Endothelial cell of umbilical vein (primary cell): ENCODE measurements at regions not wholly inside any gene's neighbourhood (a gene's known extent, or its start where the extent isn't known, plus 50 kb on each side); places are given as distances from the start of the nearest gene placed in this dataset.

Experiments used
- BruUV-seq: library from RNA; stranded (reverse); fragments of 400-500 nt; replicated peaks from 2 replicates; lab custom pipeline; 2021; lab: Mats Ljungman, UMichigan
- CTCF ChIA-PET: fragments of 300-600, 350-600 bp; sonication (Branson Sonifier 250); formaldehyde crosslinking; loops from one replicate; lab custom pipeline; 2021; ENCODE audit warnings: antibody characterized with exemption, inconsistent platforms; lab: Charles Lee
- POLR2A ChIA-PET: fragments of 300-600, 350-600 bp; sonication (Branson Sonifier 250); formaldehyde crosslinking; loops from one replicate; lab custom pipeline; 2021; ENCODE audit warnings: antibody characterized with exemption, inconsistent platforms; lab: Charles Lee
- DNase-seq: peaks from one replicate; pipeline ENCODE4 v3.0.0-alpha.2; 2011; ENCODE audit warnings: low read depth, low spot score
- FAIRE-seq: peaks from 2 replicates; lab custom pipeline; 2011; peaks lifted over from hg19 to GRCh38; lab: Jason Lieb, UNC
- H2AFZ ChIP-seq: 2 replicates; pipeline ENCODE4 v1.6.0; 2012; ENCODE audit warnings: low read depth, low read length, control low read depth, inconsistent platforms
- H3K27ac ChIP-seq: 2 replicates; pipeline ENCODE4 v1.5.1; 2011; ENCODE audit warnings: low read depth, mild to moderate bottlenecking, control low read depth, low read length, moderate library complexity; ENCODE audit not compliant: insufficient read depth
- H3K27me3 ChIP-seq, 2 experiments: 2 replicates each; pipeline versions ENCODE4 v1.6.0 to v1.6.1; 2011; ENCODE audit warnings: low read length in 2 of 2, mixed read lengths in 1 of 2; ENCODE audit not compliant: control insufficient read depth in 2 of 2, insufficient read depth in 2 of 2
- H3K36me3 ChIP-seq, 2 experiments: 2 replicates in 1 of 2; 3 replicates in 1 of 2; pipeline ENCODE4 v1.5.1; 2011; ENCODE audit warnings: low read length in 2 of 2, mild to moderate bottlenecking in 1 of 2, moderate library complexity in 1 of 2; ENCODE audit not compliant: control insufficient read depth in 2 of 2, insufficient read depth in 2 of 2; ENCODE audit errors: extremely low read depth in 1 of 2
- H3K4me1 ChIP-seq: 3 replicates; pipeline ENCODE4 v1.5.1; 2011; ENCODE audit warnings: mild to moderate bottlenecking, low read length; ENCODE audit not compliant: control insufficient read depth, insufficient read depth; ENCODE audit errors: extremely low read depth
- H3K4me2 ChIP-seq: 2 replicates; pipeline ENCODE4 v1.6.1; 2011; ENCODE audit warnings: low read length, control low read depth, mixed read lengths; ENCODE audit not compliant: insufficient read depth
- H3K4me3 ChIP-seq, 3 experiments: fragments of 200-600 bp in 1 of 3; sonication (generic), shearing (Covaris generic) in 1 of 3; replicated peaks in 1 of 3; 2 replicates each; pipeline ENCODE4 v1.5.1; 2011 to 2016; ENCODE audit warnings: control low read depth in 3 of 3, low read length in 3 of 3, mild to moderate bottlenecking in 2 of 3, inconsistent platforms in 1 of 3, low read depth in 1 of 3, moderate library complexity in 1 of 3; ENCODE audit not compliant: insufficient read depth in 1 of 3
- H3K79me2 ChIP-seq: 2 replicates; pipeline ENCODE4 v1.6.0; 2012; ENCODE audit warnings: low read length, inconsistent platforms; ENCODE audit not compliant: control insufficient read depth, insufficient read depth
- H3K9ac ChIP-seq: replicated peaks from 2 replicates; pipeline ENCODE3; 2011; ENCODE audit warnings: low read length, control low read depth; ENCODE audit not compliant: insufficient read depth; ENCODE audit errors: extremely low read depth
- H3K9me1 ChIP-seq: replicated peaks from 3 replicates; pipeline ENCODE4 v1.6.0; 2011; ENCODE audit warnings: mild to moderate bottlenecking, low read length; ENCODE audit not compliant: control insufficient read depth, insufficient read depth; ENCODE audit errors: extremely low read depth
- H3K9me3 ChIP-seq: replicated peaks from 2 replicates; pipeline ENCODE4 v1.5.1; 2012; ENCODE audit warnings: low read length, inconsistent platforms; ENCODE audit not compliant: control insufficient read depth, insufficient read depth
- H4K20me1 ChIP-seq: replicated peaks from 2 replicates; pipeline ENCODE3; 2011; ENCODE audit warnings: mild to moderate bottlenecking, low read length; ENCODE audit not compliant: control insufficient read depth, insufficient read depth; ENCODE audit errors: extremely low read depth
- EZH2 ChIP-seq: IDR thresholded peaks from 2 replicates; pipeline ENCODE4 v1.6.1; 2012; ENCODE audit warnings: borderline replicate concordance, low read depth, mild to moderate bottlenecking, moderate library complexity, low read length, inconsistent platforms; ENCODE audit not compliant: severe bottlenecking
- FOS ChIP-seq: IDR thresholded peaks from 2 replicates; pipeline ENCODE4 v1.6.1; 2011; ENCODE audit warnings: mild to moderate bottlenecking, low read length, moderate library complexity, borderline replicate concordance; ENCODE audit not compliant: insufficient read depth
- GATA2 ChIP-seq: IDR thresholded peaks from 2 replicates; pipeline ENCODE4 v1.7.0; 2011; ENCODE audit warnings: low read depth, mild to moderate bottlenecking, moderate library complexity, mixed read lengths, low read length; ENCODE audit not compliant: insufficient read length, insufficient read depth
- JUN ChIP-seq: IDR thresholded peaks from 2 replicates; pipeline ENCODE4 v1.6.1; 2011; ENCODE audit warnings: borderline replicate concordance, low read depth; ENCODE audit not compliant: insufficient read length, insufficient read depth
- MAX ChIP-seq: IDR thresholded peaks from 2 replicates; pipeline ENCODE4 v1.6.1; 2011; ENCODE audit not compliant: insufficient read depth, insufficient read length
- MYC ChIP-seq: IDR thresholded peaks from one replicate; pipeline ENCODE4 v1.6.1; 2011; ENCODE audit warnings: mild to moderate bottlenecking, low read depth, low read length
- POLR2A ChIP-seq: IDR thresholded peaks from 2 replicates; pipeline ENCODE4 v1.6.1; 2012; ENCODE audit warnings: low read depth, mild to moderate bottlenecking, control low read depth, low read length
- POLR2AphosphoS5 ChIP-seq: IDR thresholded peaks from 2 replicates; pipeline ENCODE4 v1.6.1; 2012; ENCODE audit warnings: low read depth, mild to moderate bottlenecking, control low read depth, low read length, moderate library complexity; ENCODE audit not compliant: insufficient read depth
- dilution Hi-C: fragments of 300-500 bp; cut with MboI; formaldehyde crosslinking; loops from one replicate; pipeline ENCODE4 v1.15.0; 2019; ENCODE audit warnings: low sequenced_read_pairs; ENCODE audit not compliant: extremely low pct_ligation_motif_present
- intact Hi-C: fragments of 100-400 bp; cut with micrococcal nuclease; formaldehyde crosslinking; loops from one replicate; pipeline ENCODE4 v1.10.0; 2022
- TF ChIP-seq, protein P1 (sequence below), 2 donors: IDR thresholded peaks; 1 replicate in 1 of 2; 2 replicates in 1 of 2; pipeline ENCODE4 v1.5.1; 2011; ENCODE audit warnings: low read length in 2 of 2, mild to moderate bottlenecking in 2 of 2, moderate library complexity in 2 of 2, control low read depth in 1 of 2, inconsistent platforms in 1 of 2, low read depth in 1 of 2; ENCODE audit not compliant: insufficient read depth in 1 of 2; ENCODE audit errors: extremely low read depth in 1 of 2

- H3K27me3 ChIP-seq: peaks cover 0 to 3% of the 10 kb centered on the region in 2 experiments
- no TSS peak for BruUV-seq
- H3K4me1 ChIP-seq: peaks cover 14% of the 10 kb centered on the region
- dilution Hi-C loops: no loop called here
- no peak overlapping the region for H3K27ac ChIP-seq
- no peaks in the 10 kb centered on the region for H3K79me2 ChIP-seq
- intact Hi-C loops: no loop called here
- no peaks in the 10 kb centered on the region for H3K36me3 ChIP-seq
- DNase-seq (no peak), FAIRE-seq (no peak)
- POLR2A ChIA-PET: no interaction called here
- no peak overlapping the region for H2AFZ ChIP-seq
- no peaks in the 10 kb centered on the region for H4K20me1 ChIP-seq
- no peak overlapping the region for H3K9ac ChIP-seq
- H3K4me3 ChIP-seq: no peak overlapping the region
- no peak overlapping the region for H3K4me2 ChIP-seq
- H3K9me3 ChIP-seq: no peaks in the 10 kb centered on the region
- H3K9me1 ChIP-seq: no peaks in the 10 kb centered on the region
- CTCF ChIA-PET: interaction anchor here (1.1 to 1.2 kb wide), 2 partner anchors 25 to 55 kb away, joined by 3 read pairs; no protein-coding TSS in a partner anchor
- TF ChIP-seq EZH2 (no peak), POLR2A (no peak), MAX (no peak), JUN (no peak), MYC (no peak), POLR2AphosphoS5 (no peak), GATA2 (no peak), FOS (no peak)
- TF ChIP-seq, protein P1, sequence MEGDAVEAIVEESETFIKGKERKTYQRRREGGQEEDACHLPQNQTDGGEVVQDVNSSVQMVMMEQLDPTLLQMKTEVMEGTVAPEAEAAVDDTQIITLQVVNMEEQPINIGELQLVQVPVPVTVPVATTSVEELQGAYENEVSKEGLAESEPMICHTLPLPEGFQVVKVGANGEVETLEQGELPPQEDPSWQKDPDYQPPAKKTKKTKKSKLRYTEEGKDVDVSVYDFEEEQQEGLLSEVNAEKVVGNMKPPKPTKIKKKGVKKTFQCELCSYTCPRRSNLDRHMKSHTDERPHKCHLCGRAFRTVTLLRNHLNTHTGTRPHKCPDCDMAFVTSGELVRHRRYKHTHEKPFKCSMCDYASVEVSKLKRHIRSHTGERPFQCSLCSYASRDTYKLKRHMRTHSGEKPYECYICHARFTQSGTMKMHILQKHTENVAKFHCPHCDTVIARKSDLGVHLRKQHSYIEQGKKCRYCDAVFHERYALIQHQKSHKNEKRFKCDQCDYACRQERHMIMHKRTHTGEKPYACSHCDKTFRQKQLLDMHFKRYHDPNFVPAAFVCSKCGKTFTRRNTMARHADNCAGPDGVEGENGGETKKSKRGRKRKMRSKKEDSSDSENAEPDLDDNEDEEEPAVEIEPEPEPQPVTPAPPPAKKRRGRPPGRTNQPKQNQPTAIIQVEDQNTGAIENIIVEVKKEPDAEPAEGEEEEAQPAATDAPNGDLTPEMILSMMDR (IDR thresholded peaks at IDR 0.05; ENCODE audit: extremely low read depth in 1 of 2, insufficient read depth in 1 of 2, low read depth in 1 of 2, low read length in 2 of 2): no peak
Observed at GRCh38 chr1:226792368-226792767, 53.3 kb upstream of the ITPKB start.
